HG03066 (cell line): ENCODE measurements at regions not wholly inside any gene's neighbourhood (a gene's known extent, or its start where the extent isn't known, plus 50 kb on each side); places are given as distances from the start of the nearest gene placed in this dataset.

Source experiments
- ATAC-seq: cut with Tn5 transposase; IDR thresholded peaks from one replicate; pipeline ENCODE4 v1.9.1; 2021; ENCODE audit warnings: low read depth; ENCODE audit not compliant: unreplicated experiment

GRCh38 chr9:79220666-79221065 lies 351.1 kb upstream of the TLE4 start:
- ATAC-seq = no peak

- no peak for ATAC-seq
These were observed 350.7 kb upstream of the TLE4 start for GRCh38 chr9:79221084-79221483.

GRCh38 chr9:79222483-79222882 lies 349.3 kb upstream of the TLE4 start:
- ATAC-seq = no peak

- ATAC-seq = no peak
These were observed 346.9 kb upstream of the TLE4 start for GRCh38 chr9:79224672-79225433.

GRCh38 chr9:79233542-79233941 lies 338.2 kb upstream of the TLE4 start:
- ATAC-seq = no peak

GRCh38 chr9:79236466-79236865 lies 335.3 kb upstream of the TLE4 start:
- ATAC-seq = no peak

GRCh38 chr9:79237861-79238260 lies 333.9 kb upstream of the TLE4 start:
- ATAC-seq = no peak

GRCh38 chr9:79240774-79241173 lies 331.0 kb upstream of the TLE4 start:
- ATAC-seq = no peak

GRCh38 chr9:79242489-79242888 lies 329.3 kb upstream of the TLE4 start:
- ATAC-seq = no peak

GRCh38 chr9:79246170-79246569 lies 325.6 kb upstream of the TLE4 start:
- ATAC-seq = no peak

- no peak for ATAC-seq
These were observed 324.7 kb upstream of the TLE4 start for GRCh38 chr9:79247021-79247420.

- ATAC-seq = no peak
These were observed 321.0 kb upstream of the TLE4 start for GRCh38 chr9:79250806-79251205.

- ATAC-seq = no peak
These were observed 316.7 kb upstream of the TLE4 start for GRCh38 chr9:79254900-79255650.

- ATAC-seq = no peak
These were observed 316.0 kb upstream of the TLE4 start for GRCh38 chr9:79255651-79256260.

- no peak for ATAC-seq
These were observed 315.0 kb upstream of the TLE4 start for GRCh38 chr9:79256691-79257213.

GRCh38 chr9:79257228-79257781 lies 314.5 kb upstream of the TLE4 start:
- no peak for ATAC-seq

- no peak for ATAC-seq
These were observed 313.9 kb upstream of the TLE4 start for GRCh38 chr9:79257790-79258351.

- ATAC-seq = no peak
These were observed 311.9 kb upstream of the TLE4 start for GRCh38 chr9:79259858-79260257.

- ATAC-seq = no peak
These were observed 308.1 kb upstream of the TLE4 start for GRCh38 chr9:79263628-79264027.

GRCh38 chr9:79264041-79264440 lies 307.7 kb upstream of the TLE4 start:
- ATAC-seq = no peak
